ENCODE measurements at regions not wholly inside any gene's neighbourhood (a gene's known extent, or its start where the extent isn't known, plus 50 kb on each side); places are given as distances from the start of the nearest gene placed in this dataset.

DNA sequence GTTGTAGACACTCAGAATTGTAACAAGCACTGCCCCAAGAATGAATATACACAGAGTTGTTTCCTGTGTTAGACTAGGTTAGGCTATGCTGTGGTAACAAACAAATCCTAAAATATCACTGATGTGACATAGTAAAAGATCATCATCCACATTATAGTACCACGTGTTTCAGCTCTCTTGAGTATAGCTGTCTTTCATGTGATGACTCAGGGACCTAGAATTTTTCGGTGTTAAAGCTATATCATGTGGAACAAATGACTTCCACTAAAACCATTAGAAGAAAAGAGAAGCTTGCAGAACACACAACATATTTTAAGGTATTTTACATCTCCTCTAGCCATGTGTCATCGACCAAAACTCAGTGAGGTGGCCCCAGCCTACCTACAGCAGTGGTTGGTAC lies 307.9 kb upstream of the RBMS3 start:
- Mint-ChIP-seq H3K9me3 (ENCODE audit: low read depth) (peaks cover 26% of the 10 kb centered on the region), H3K27me3 (ENCODE audit: low read depth) (no peaks in the 10 kb centered on the region), H3K4me1 (ENCODE audit: low read depth) (peaks cover 31% of the 10 kb centered on the region), H3K36me3 (ENCODE audit: low read depth) (peaks cover 7% of the 10 kb centered on the region), H3K27ac (ENCODE audit: unreplicated experiment) (no peak overlapping the region), H3K4me3 (ENCODE audit: unreplicated experiment) (no peak overlapping the region)
- DNase-seq (ENCODE audit: low spot score), result no peak
- TF ChIP-seq, protein P1, sequence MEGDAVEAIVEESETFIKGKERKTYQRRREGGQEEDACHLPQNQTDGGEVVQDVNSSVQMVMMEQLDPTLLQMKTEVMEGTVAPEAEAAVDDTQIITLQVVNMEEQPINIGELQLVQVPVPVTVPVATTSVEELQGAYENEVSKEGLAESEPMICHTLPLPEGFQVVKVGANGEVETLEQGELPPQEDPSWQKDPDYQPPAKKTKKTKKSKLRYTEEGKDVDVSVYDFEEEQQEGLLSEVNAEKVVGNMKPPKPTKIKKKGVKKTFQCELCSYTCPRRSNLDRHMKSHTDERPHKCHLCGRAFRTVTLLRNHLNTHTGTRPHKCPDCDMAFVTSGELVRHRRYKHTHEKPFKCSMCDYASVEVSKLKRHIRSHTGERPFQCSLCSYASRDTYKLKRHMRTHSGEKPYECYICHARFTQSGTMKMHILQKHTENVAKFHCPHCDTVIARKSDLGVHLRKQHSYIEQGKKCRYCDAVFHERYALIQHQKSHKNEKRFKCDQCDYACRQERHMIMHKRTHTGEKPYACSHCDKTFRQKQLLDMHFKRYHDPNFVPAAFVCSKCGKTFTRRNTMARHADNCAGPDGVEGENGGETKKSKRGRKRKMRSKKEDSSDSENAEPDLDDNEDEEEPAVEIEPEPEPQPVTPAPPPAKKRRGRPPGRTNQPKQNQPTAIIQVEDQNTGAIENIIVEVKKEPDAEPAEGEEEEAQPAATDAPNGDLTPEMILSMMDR (IDR thresholded peaks at IDR 0.05), result no peak

DNA sequence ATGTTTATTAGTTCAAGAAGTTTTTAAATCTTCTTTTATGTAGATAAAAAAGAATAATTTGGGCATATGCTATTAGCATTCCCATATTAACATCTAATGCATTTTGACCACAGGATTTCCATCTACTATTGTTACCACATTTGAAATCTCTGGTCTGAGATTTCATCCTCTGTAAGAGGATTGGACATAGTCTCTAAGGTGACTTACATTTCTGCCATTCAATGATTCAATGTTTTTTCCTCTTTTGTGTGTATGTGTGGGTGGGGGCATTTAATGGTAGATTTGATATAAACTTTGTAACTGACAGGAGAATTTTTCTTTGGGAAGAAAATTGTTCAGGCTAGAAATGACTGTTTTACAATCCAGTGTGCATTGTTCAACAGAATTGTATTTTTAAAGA lies 307.3 kb upstream of the RBMS3 start:
- no peaks in the 10 kb centered on the region for H3K27me3 Mint-ChIP-seq (ENCODE audit: low read depth)
- TF ChIP-seq, protein P1 (IDR thresholded peaks at IDR 0.05), result no peak
- no peak overlapping the region for H3K27ac Mint-ChIP-seq (ENCODE audit: unreplicated experiment)
- H3K4me3 Mint-ChIP-seq (ENCODE audit: unreplicated experiment), result no peak overlapping the region
- H3K4me1 Mint-ChIP-seq (ENCODE audit: low read depth), result peaks cover 31% of the 10 kb centered on the region
- DNase-seq (ENCODE audit: low spot score), result no peak
- peaks cover 24% of the 10 kb centered on the region for H3K9me3 Mint-ChIP-seq (ENCODE audit: low read depth)
- H3K36me3 Mint-ChIP-seq (ENCODE audit: low read depth), result peaks cover 6% of the 10 kb centered on the region

DNA sequence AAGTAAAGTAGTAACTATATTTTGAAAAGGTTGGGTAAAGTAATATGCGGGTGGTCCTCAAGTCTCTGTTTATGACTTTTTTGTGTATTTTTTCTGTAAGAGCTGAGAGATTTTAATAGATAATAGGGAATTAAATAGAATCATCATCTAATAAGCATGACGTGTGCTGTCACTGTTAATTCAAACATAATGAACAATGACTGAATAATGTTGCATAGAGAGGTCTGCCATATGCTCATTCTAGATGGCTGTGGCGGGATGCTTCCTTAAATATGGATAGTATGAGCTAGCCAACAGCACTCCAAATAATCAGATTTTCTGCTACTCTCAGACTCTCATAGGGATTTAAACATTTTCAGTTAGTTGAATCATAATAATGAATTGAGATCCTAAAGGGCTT lies 302.8 kb upstream of the RBMS3 start:
- Mint-ChIP-seq H3K27ac (ENCODE audit: unreplicated experiment) (no peak overlapping the region), H3K4me1 (ENCODE audit: low read depth) (peaks cover 6% of the 10 kb centered on the region), H3K27me3 (ENCODE audit: low read depth) (no peaks in the 10 kb centered on the region), H3K4me3 (ENCODE audit: unreplicated experiment) (no peak overlapping the region), H3K9me3 (ENCODE audit: low read depth) (no peaks in the 10 kb centered on the region), H3K36me3 (ENCODE audit: low read depth) (no peaks in the 10 kb centered on the region)
- TF ChIP-seq, protein P1 (IDR thresholded peaks at IDR 0.05), result no peak
- no peak for DNase-seq (ENCODE audit: low spot score)

DNA sequence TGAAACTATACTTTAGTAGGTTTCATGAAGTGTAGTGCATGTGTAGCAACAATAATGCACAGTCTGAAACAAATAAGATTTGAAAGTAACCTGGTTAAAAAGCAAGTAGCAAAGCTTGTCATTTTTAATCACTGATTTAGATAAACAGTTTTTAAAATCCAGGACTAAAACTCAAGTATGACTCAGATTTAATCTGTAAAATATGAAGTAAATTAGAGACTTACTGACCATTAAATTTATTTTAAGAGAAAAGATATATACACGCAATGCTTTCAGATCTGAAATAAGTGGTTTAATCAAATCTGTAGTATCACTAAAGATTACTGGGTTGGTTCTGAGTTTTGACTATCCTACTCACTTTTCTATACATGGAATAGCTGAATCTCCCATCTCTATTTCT lies 300.7 kb upstream of the RBMS3 start:
- H3K27me3 Mint-ChIP-seq (ENCODE audit: low read depth), result no peaks in the 10 kb centered on the region
- H3K36me3 Mint-ChIP-seq (ENCODE audit: low read depth), result no peaks in the 10 kb centered on the region
- H3K4me1 Mint-ChIP-seq (ENCODE audit: low read depth), result no peaks in the 10 kb centered on the region
- H3K4me3 Mint-ChIP-seq (ENCODE audit: unreplicated experiment), result no peak overlapping the region
- DNase-seq (ENCODE audit: low spot score), result no peak
- H3K27ac Mint-ChIP-seq (ENCODE audit: unreplicated experiment), result no peak overlapping the region
- no peaks in the 10 kb centered on the region for H3K9me3 Mint-ChIP-seq (ENCODE audit: low read depth)
- TF ChIP-seq, protein P1 (IDR thresholded peaks at IDR 0.05), result no peak

DNA sequence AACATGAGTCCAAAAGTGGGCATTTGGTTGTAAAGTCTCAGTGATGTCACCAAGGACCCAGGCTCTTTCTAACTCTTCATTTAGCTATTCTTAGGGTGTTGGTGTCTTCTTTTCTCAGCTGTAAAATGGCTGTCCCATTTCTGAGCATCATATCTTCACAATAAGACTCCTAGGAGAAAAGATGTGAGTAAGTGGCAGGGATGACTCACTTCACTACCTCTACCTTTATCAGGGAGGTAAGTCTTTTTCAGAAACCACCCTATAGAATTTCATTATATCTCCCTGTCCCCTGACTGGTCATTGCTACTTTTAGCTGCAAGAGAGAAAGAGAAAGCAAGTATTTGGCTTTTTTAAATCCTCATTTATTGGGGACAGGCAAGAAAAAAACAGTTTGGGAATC lies 300.2 kb upstream of the RBMS3 start:
- no peaks in the 10 kb centered on the region for H3K4me1 Mint-ChIP-seq (ENCODE audit: low read depth)
- H3K27ac Mint-ChIP-seq (ENCODE audit: unreplicated experiment), result no peak overlapping the region
- TF ChIP-seq, protein P1 (IDR thresholded peaks at IDR 0.05), result no peak
- no peak for DNase-seq (ENCODE audit: low spot score)
- no peaks in the 10 kb centered on the region for H3K9me3 Mint-ChIP-seq (ENCODE audit: low read depth)
- H3K36me3 Mint-ChIP-seq (ENCODE audit: low read depth), result no peaks in the 10 kb centered on the region
- no peak overlapping the region for H3K4me3 Mint-ChIP-seq (ENCODE audit: unreplicated experiment)
- H3K27me3 Mint-ChIP-seq (ENCODE audit: low read depth), result no peaks in the 10 kb centered on the region

Data from chondrocyte (in vitro differentiated cells).